LNCaP clone FGC (cell line): ENCODE measurements at regions not wholly inside any gene's neighbourhood (a gene's known extent, or its start where the extent isn't known, plus 50 kb on each side); places are given as distances from the start of the nearest gene placed in this dataset.

Source experiments
- DNase-seq: peaks from one replicate; pipeline ENCODE4 v3.0.0-alpha.2; 2011; ENCODE audit warnings: low read depth
- H3K4me3 ChIP-seq: 2 replicates; pipeline ENCODE4 v1.5.1; 2011; ENCODE audit warnings: mild to moderate bottlenecking, low read depth, low read length, control low read depth
- TF ChIP-seq, protein P1 (sequence below): IDR thresholded peaks from 2 replicates; pipeline ENCODE4 v1.5.1; 2012; ENCODE audit warnings: mild to moderate bottlenecking; ENCODE audit not compliant: control insufficient read depth, insufficient read depth; ENCODE audit errors: extremely low read depth

GRCh38 chr1:208413006-208413405 is 168.8 kb upstream of the PLXNA2 start:
- TF ChIP-seq, protein P1, sequence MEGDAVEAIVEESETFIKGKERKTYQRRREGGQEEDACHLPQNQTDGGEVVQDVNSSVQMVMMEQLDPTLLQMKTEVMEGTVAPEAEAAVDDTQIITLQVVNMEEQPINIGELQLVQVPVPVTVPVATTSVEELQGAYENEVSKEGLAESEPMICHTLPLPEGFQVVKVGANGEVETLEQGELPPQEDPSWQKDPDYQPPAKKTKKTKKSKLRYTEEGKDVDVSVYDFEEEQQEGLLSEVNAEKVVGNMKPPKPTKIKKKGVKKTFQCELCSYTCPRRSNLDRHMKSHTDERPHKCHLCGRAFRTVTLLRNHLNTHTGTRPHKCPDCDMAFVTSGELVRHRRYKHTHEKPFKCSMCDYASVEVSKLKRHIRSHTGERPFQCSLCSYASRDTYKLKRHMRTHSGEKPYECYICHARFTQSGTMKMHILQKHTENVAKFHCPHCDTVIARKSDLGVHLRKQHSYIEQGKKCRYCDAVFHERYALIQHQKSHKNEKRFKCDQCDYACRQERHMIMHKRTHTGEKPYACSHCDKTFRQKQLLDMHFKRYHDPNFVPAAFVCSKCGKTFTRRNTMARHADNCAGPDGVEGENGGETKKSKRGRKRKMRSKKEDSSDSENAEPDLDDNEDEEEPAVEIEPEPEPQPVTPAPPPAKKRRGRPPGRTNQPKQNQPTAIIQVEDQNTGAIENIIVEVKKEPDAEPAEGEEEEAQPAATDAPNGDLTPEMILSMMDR, result no peak
- DNase-seq, result no peak
- no peak overlapping the region for H3K4me3 ChIP-seq

- TF ChIP-seq, protein P1, result no peak
- no peak overlapping the region for H3K4me3 ChIP-seq
- DNase-seq, result no peak
Observed at GRCh38 chr1:208418667-208419066, 174.5 kb upstream of the PLXNA2 start.

DNA sequence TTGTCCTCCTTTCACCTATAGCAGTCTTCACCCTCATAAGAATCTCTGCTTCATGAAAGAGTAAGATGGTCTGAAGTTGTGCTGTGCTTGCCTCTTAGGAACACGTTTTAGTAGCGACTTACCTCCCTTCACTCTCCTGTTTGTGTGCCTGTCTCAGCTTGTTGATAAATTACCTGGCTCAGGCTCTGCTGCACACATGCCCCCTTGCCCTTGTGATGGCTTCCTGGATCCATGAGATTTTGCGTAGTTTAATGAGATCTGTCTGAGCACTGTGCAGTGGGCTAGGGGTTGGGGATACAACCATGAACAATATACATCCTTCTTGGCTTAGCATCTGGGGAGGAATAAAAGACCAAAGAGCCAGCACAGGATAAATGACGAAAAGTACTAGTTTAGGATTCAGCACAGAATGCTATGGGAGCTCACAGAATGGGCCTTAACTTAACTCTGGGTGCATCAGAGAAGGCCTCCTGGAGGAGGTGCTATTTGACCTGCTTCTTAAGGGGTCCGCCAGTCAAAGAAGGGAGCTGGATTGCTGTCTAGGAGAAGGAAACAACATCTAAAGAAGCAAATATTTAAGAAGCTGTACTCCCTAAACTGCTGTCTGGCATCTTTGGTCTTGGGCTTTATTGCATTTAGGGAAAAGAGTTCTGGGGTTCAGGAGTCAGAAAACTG is 175.7 kb upstream of the PLXNA2 start:
- DNase-seq, result no peak
- TF ChIP-seq, protein P1, result no peak
- no peak overlapping the region for H3K4me3 ChIP-seq

DNA sequence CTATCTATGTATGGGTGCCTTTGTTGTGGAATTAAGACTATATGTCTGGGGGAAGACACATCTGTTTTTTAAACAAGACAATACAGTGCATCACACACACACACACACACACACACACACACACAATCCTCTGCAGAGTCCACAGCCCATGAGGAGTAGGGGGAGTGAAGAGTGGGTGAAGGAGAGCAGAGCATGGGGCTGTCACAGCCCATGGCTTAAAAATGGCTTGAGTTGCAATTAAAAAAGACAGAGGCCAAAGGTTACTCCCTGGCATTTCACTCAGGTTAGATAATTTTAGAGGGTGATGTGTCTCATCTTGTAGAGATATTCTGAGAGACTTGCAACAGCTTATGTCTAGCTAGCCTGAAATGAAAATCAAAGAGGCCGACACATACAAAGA is 176.5 kb upstream of the PLXNA2 start:
- TF ChIP-seq, protein P1, result no peak
- no peak for DNase-seq
- no peak overlapping the region for H3K4me3 ChIP-seq

- no peak for DNase-seq
- TF ChIP-seq, protein P1, result no peak
- no peak overlapping the region for H3K4me3 ChIP-seq
Observed at GRCh38 chr1:208421486-208421885, 177.3 kb upstream of the PLXNA2 start.

- DNase-seq, result no peak
- no peak overlapping the region for H3K4me3 ChIP-seq
- TF ChIP-seq, protein P1, result no peak
Observed at GRCh38 chr1:208423526-208423925, 179.3 kb upstream of the PLXNA2 start.

DNA sequence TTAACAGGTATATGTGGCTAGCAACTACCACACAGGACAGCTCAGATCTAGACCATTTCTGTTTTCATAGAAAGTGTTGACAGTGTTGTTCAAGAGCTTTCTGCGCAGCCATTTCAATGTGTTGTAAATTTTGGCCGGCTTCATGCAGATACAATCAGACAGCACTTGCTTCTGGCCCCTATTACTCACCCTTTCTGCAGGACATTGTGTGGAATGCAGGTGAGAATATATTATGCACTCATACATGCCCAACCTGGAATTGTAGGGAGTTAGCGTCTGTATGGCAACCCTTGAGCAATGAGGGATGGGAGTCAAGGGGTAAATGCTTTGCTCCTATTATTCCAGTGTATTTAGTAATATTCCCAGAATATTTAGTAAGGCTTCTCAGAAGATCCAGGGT is 180.9 kb upstream of the PLXNA2 start:
- no peak for DNase-seq
- TF ChIP-seq, protein P1, result no peak

More for the DNA sequence above, 180.9 kb upstream of the PLXNA2 start:
- H3K4me3 ChIP-seq, result no peak overlapping the region
